ENCODE measurements at regions not wholly inside any gene's neighbourhood (a gene's known extent, or its start where the extent isn't known, plus 50 kb on each side); places are given as distances from the start of the nearest gene placed in this dataset.

GRCh38 chr2:180334514-180334913, 327.4 kb upstream of the CWC22 start:
- TF ChIP-seq, protein P1, sequence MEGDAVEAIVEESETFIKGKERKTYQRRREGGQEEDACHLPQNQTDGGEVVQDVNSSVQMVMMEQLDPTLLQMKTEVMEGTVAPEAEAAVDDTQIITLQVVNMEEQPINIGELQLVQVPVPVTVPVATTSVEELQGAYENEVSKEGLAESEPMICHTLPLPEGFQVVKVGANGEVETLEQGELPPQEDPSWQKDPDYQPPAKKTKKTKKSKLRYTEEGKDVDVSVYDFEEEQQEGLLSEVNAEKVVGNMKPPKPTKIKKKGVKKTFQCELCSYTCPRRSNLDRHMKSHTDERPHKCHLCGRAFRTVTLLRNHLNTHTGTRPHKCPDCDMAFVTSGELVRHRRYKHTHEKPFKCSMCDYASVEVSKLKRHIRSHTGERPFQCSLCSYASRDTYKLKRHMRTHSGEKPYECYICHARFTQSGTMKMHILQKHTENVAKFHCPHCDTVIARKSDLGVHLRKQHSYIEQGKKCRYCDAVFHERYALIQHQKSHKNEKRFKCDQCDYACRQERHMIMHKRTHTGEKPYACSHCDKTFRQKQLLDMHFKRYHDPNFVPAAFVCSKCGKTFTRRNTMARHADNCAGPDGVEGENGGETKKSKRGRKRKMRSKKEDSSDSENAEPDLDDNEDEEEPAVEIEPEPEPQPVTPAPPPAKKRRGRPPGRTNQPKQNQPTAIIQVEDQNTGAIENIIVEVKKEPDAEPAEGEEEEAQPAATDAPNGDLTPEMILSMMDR (IDR thresholded peaks at IDR 0.05), result no peak
- no peak for TF ChIP-seq POLR2A (IDR thresholded peaks at IDR 0.05)
